ENCODE measurements at regions not wholly inside any gene's neighbourhood (a gene's known extent, or its start where the extent isn't known, plus 50 kb on each side); places are given as distances from the start of the nearest gene placed in this dataset.

GRCh38 chr4:132763465-132763864 is 385.6 kb upstream of the PCDH10 start:
- Histone ChIP-seq H2BK20ac (ENCODE audit: low read depth, low read length, poor library complexity, severe bottlenecking) (no peak overlapping the region), H3K79me1 (ENCODE audit: insufficient read depth, low read depth, low read length, poor library complexity, severe bottlenecking) (no peaks in the 10 kb centered on the region), H4K8ac (replicated peaks; ENCODE audit: insufficient read length, low read depth, low read length) (no peak overlapping the region), H3K9ac (ENCODE audit: extremely low read depth, insufficient read length, low read length) (no peak overlapping the region), H2BK15ac (ENCODE audit: low read depth, low read length) (no peak overlapping the region), H4K91ac (ENCODE audit: insufficient read length, low read depth, low read length) (no peak overlapping the region), H3K23ac (ENCODE audit: insufficient read length, low read depth, low read length) (no peak overlapping the region), H3K14ac (ENCODE audit: insufficient read depth, low read length) (no peak overlapping the region), H3K18ac (ENCODE audit: insufficient read length, low read depth, low read length) (no peak overlapping the region), H4K5ac (ENCODE audit: insufficient read length, low read depth, low read length) (no peak overlapping the region), H2AFZ (ENCODE audit: low read length) (no peak overlapping the region), H2BK120ac (ENCODE audit: low read depth, low read length, poor library complexity, severe bottlenecking) (no peak overlapping the region), H2BK12ac (ENCODE audit: insufficient read length, low read depth, low read length) (no peak overlapping the region), H2BK5ac (ENCODE audit: insufficient read length, low read length) (no peak overlapping the region), H3T11ph (ENCODE audit: low read length) (no peak overlapping the region), H3K4me1 (ENCODE audit: insufficient read depth, low read length) (no peaks in the 10 kb centered on the region), H3K56ac (ENCODE audit: insufficient read length, low read depth, low read length) (no peak overlapping the region), H3K79me2 (ENCODE audit: insufficient read depth, low read length) (no peaks in the 10 kb centered on the region), H4K20me1 (ENCODE audit: control insufficient read depth, insufficient read depth, insufficient read length) (no peaks in the 10 kb centered on the region), H3K23me2 (ENCODE audit: insufficient read length, low read depth, low read length, poor library complexity, severe bottlenecking) (no peaks in the 10 kb centered on the region), H3K27me3 (ENCODE audit: insufficient read depth, low read length) (no peaks in the 10 kb centered on the region), H3K4me2 (ENCODE audit: insufficient read depth, insufficient read length, low read length) (no peak overlapping the region), H3K27ac (ENCODE audit: insufficient read length, low read depth, low read length) (no peak overlapping the region), H3K4ac (ENCODE audit: low read depth, low read length) (no peak overlapping the region), H3K9me3 (ENCODE audit: control insufficient read depth, low read depth, low read length) (no peaks in the 10 kb centered on the region), H2AK5ac (ENCODE audit: insufficient read length, low read length) (no peak overlapping the region)
- no peaks in the 10 kb centered on the region; a peak in 1 of 5 replicates for H3K9me3 Mint-ChIP-seq
- no peaks in the 10 kb centered on the region for H3K36me3 Mint-ChIP-seq (ENCODE audit: insufficient read depth in 1 of 3, low read depth in 3 of 3)
- no CpG with 5 or more reads among the region's 2 CpGs for WGBS (ENCODE audit: extremely low coverage, insufficient read length, low lambda C conversion rate)
- no peak for TF ChIP-seq CTCF (conservative IDR thresholded peaks at IDR 0.05)
- H3K4me3 Mint-ChIP-seq, result no peak overlapping the region
- H3K27ac Mint-ChIP-seq, result peak overlapping the region in 2 of 3 experiments; percentile 65 to 78; a peak in 3 of 7 replicates
- no peaks in the 10 kb centered on the region for H3K27me3 Mint-ChIP-seq (ENCODE audit: low read depth)
- no peak for DNase-seq
- H3K4me1 Mint-ChIP-seq, result peaks cover 0 to 3% of the 10 kb centered on the region in 2 experiments; a peak in 1 of 4 replicates
